AG04450 (cell line): ENCODE measurements at regions not wholly inside any gene's neighbourhood (a gene's known extent, or its start where the extent isn't known, plus 50 kb on each side); places are given as distances from the start of the nearest gene placed in this dataset.

ENCODE experiments used
- CTCF ChIA-PET: fragments of 300-600, 350-600 bp; formaldehyde crosslinking; extraction: SDS; loops from one replicate; lab custom pipeline; 2022; ENCODE audit warnings: antibody characterized with exemption, inconsistent platforms; lab: Charles Lee
- POLR2A ChIA-PET: fragments of 350-600 bp; formaldehyde crosslinking; extraction: SDS; loops from one replicate; lab custom pipeline; 2021; ENCODE audit warnings: antibody characterized with exemption, inconsistent platforms; lab: Yijun Ruan, JAX
- DNase-seq: peaks from one replicate; pipeline ENCODE4 v3.0.0-alpha.2; 2011; ENCODE audit warnings: low read depth, low spot score
- H3K27ac ChIP-seq: one replicate; pipeline ENCODE4 v1.5.1; 2012; ENCODE audit warnings: low read depth, low read length, control low read depth
- H3K27me3 ChIP-seq: one replicate; pipeline ENCODE4 v1.6.0; 2012; ENCODE audit warnings: low read length; ENCODE audit not compliant: control insufficient read depth, insufficient read depth
- H3K4me3 ChIP-seq: 2 replicates; pipeline ENCODE4 v1.5.1; 2011; ENCODE audit warnings: mild to moderate bottlenecking, low read depth, low read length, control low read depth
- H3K9me3 ChIP-seq: 2 replicates; pipeline ENCODE4 v1.5.1; 2012; ENCODE audit warnings: low read length; ENCODE audit not compliant: control insufficient read depth, insufficient read depth
- TF ChIP-seq, protein P1 (sequence below): IDR thresholded peaks from 2 replicates; pipeline ENCODE4 v1.5.1; 2011; ENCODE audit warnings: low read depth, low read length, control low read depth, inconsistent platforms

DNA sequence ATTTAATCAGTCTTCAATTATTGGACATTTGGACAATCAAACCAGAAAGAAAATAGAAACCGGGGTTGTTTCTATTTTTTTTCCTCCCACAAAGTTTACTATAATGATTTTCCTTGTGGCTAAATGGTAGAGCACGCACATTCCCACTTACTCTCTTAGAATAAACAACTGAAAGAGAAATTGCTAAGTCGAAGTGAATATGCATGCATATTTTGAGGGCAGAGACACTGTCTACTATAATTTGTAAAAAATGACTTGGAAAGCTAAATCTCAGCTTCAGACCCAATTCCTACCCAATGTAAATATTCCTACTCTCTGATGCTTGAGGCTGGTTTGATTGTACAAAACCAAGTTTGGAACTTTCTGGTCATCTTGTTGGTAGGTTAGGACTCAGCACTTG lies 66.7 kb upstream of the PAX6 start:
- DNase-seq, result no peak
- H3K4me3 ChIP-seq, result no peak overlapping the region
- TF ChIP-seq, protein P1, sequence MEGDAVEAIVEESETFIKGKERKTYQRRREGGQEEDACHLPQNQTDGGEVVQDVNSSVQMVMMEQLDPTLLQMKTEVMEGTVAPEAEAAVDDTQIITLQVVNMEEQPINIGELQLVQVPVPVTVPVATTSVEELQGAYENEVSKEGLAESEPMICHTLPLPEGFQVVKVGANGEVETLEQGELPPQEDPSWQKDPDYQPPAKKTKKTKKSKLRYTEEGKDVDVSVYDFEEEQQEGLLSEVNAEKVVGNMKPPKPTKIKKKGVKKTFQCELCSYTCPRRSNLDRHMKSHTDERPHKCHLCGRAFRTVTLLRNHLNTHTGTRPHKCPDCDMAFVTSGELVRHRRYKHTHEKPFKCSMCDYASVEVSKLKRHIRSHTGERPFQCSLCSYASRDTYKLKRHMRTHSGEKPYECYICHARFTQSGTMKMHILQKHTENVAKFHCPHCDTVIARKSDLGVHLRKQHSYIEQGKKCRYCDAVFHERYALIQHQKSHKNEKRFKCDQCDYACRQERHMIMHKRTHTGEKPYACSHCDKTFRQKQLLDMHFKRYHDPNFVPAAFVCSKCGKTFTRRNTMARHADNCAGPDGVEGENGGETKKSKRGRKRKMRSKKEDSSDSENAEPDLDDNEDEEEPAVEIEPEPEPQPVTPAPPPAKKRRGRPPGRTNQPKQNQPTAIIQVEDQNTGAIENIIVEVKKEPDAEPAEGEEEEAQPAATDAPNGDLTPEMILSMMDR, result no peak
- H3K27ac ChIP-seq, result no peak overlapping the region
- H3K27me3 ChIP-seq, result peaks cover 3% of the 10 kb centered on the region
- CTCF ChIA-PET, result interaction anchor here (0.9 kb wide), 1 partner anchor 638 kb away, joined by 3 read pairs; no protein-coding TSS in a partner anchor
- no peaks in the 10 kb centered on the region for H3K9me3 ChIP-seq
- POLR2A ChIA-PET, result no interaction called here

DNA sequence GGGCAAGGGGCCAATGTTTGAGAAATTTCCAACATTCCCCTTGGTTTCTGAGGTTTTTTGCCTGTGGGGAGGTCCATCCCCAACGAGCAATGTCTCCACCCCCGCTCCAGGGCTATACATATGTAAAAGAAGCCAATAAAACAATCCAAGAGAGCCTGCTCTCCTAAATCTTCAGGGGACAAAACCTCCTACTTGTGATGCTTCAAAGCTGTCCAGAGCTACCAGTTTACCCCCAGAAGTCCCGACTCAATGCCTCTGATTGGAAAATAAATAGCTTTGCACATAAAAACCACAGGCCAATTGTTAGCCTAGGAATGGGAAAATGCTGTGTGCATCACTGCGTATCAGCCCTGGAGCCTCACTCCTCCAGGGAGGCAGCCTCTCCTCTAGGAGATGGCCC lies 66.0 kb upstream of the PAX6 start:
- CTCF ChIA-PET, result interaction anchor here (1.0 kb wide), 1 partner anchor 299 kb away, joined by 4 read pairs; no protein-coding TSS in a partner anchor
- POLR2A ChIA-PET, result interaction anchor here (0.6 kb wide), 1 partner anchor 124 kb away, joined by 3 read pairs; no protein-coding TSS in a partner anchor
- H3K27ac ChIP-seq, result no peak overlapping the region
- peaks cover 3% of the 10 kb centered on the region for H3K27me3 ChIP-seq
- no peaks in the 10 kb centered on the region for H3K9me3 ChIP-seq
- TF ChIP-seq, protein P1, result no peak
- DNase-seq, result no peak
- H3K4me3 ChIP-seq, result no peak overlapping the region

DNA sequence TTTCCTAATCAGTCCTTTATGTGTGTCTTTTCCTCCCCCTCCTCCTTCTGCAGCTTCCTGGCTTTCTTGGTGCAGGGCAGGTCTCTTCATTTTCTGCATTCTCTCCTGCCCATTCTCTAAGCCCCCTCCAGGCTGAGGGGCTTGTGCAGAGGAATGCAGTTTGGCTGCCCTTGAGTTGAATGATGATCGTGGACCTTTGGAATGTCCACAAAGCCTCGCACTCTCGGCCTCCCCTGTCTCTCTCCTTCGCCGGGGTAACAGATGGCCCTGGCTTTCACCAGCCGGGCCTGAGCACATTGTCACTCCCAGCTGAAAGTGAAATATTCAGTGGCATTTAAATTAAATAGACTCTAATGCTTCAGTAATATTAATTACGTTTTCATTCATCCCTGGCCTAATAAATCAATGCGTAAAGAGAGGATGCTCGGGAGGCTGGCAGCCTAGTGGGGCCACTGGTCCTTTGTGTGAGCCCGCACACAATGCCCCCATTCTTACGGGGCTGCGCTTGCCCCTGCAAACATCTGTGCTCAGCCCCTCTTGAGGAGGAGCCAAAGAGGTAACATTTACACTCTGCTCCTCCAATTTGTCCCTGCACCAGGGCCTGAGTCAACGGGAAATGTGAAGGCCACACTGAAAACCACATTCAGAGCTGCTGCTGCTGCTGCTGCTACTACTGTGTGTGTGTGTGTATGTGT lies 64.9 kb upstream of the PAX6 start:
- Histone ChIP-seq H3K9me3 (no peaks in the 10 kb centered on the region), H3K27ac (no peak overlapping the region), H3K4me3 (no peak overlapping the region), H3K27me3 (peaks cover 3% of the 10 kb centered on the region)
- POLR2A ChIA-PET, result interaction anchor here (0.6 kb wide), 1 partner anchor 125 kb away, joined by 3 read pairs; no protein-coding TSS in a partner anchor
- TF ChIP-seq, protein P1, result no peak
- CTCF ChIA-PET, result interaction anchor here (1.0 kb wide), 1 partner anchor 300 kb away, joined by 4 read pairs; no protein-coding TSS in a partner anchor
- DNase-seq, result no peak

DNA sequence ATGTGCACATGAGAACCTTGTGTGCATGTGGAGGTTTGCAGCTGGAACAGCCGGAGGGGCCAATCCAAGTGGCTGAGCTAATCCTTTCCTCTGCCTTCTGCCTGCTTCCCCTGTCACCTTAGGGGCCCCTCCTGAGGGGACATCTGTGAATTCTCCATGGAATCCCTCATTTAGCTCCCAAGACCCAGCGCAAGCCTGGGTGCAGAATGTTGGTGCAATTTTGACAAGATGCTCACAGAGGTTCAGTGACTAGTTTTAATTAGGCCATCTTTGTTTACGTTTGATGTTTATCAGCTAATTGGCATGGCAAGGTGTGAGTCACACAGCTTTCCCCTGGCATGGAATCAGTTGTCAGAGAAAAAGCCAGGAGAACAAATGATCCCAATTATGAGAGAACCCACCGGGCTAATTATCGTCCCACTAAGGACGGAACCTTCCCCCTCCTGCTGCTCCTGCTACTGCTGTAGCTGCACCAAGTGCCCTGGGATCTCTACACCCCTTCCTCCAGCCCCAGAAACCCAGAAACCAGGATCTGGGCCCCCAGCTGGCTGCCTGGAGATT lies 63.6 kb upstream of the PAX6 start:
- Histone ChIP-seq H3K9me3 (no peaks in the 10 kb centered on the region), H3K27me3 (peaks cover 8% of the 10 kb centered on the region), H3K4me3 (no peak overlapping the region), H3K27ac (no peak overlapping the region)
- TF ChIP-seq, protein P1, result no peak
- no peak for DNase-seq
- POLR2A ChIA-PET, result no interaction called here
- CTCF ChIA-PET, result no interaction called here

DNA sequence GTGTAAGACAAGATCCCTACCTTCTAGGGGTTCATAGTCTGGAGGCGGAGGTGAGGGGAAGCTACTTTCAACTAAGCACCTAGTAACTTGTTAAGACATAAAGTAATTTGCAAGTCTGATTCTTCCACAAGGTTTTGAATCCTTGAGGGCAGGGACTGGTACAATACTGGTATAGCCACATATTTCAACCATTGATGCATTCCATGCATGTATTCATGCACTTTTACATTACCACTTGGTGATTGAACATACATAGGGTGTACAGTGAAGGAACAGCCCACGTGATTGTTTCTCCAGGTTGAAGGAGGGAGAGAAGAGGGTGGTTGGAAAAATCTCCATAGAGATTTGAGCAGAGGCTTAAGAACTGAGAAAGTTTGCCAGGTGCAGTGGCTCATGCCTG lies 62.0 kb upstream of the PAX6 start:
- DNase-seq, result no peak
- peaks cover 12% of the 10 kb centered on the region for H3K27me3 ChIP-seq
- no peak overlapping the region for H3K27ac ChIP-seq
- H3K4me3 ChIP-seq, result no peak overlapping the region
- ChIA-PET CTCF (interaction anchor here (3.6 to 4.6 kb wide), 2 partner anchors 232 to 388 kb away, joined by 26 to 32 read pairs; no protein-coding TSS in a partner anchor), POLR2A (no interaction called here)
- TF ChIP-seq, protein P1, result no peak
- H3K9me3 ChIP-seq, result no peaks in the 10 kb centered on the region
